SK-N-SH (cell line): ENCODE measurements at regions not wholly inside any gene's neighbourhood (a gene's known extent, or its start where the extent isn't known, plus 50 kb on each side); places are given as distances from the start of the nearest gene placed in this dataset.

ENCODE experiments used
- CTCF ChIA-PET: fragments of 300-600, 350-600 bp; formaldehyde crosslinking; extraction: SDS; loops from one replicate; lab custom pipeline; 2021; lab: Yijun Ruan, JAX
- POLR2A ChIA-PET: fragments of 350-600 bp; sonication (Branson Sonifier 250); formaldehyde crosslinking; extraction: SDS; loops from one replicate; lab custom pipeline; 2020; ENCODE audit warnings: antibody characterized with exemption, inconsistent platforms; lab: Yijun Ruan, JAX
- DNase-seq: peaks from one replicate; pipeline ENCODE4 v3.0.0; 2012
- H2AFZ ChIP-seq: fragments of 200-600 bp; sonication (generic); 2 replicates; pipeline ENCODE4 v1.8.1; 2016; ENCODE audit warnings: antibody characterized with exemption, mild to moderate bottlenecking, low read depth
- H3F3A ChIP-seq: fragments of 200-600 bp; sonication (generic); replicated peaks from 2 replicates; pipeline ENCODE3; 2016; ENCODE audit warnings: antibody characterized with exemption, mild to moderate bottlenecking; ENCODE audit not compliant: insufficient read depth
- H3K27ac ChIP-seq, 2 experiments: fragments of 200-500 bp in 1 of 2; fragments of 200-600 bp in 1 of 2; sonication (Bioruptor generic) in 1 of 2; sonication (generic), shearing (Covaris generic) in 1 of 2; 2 replicates each; pipeline versions ENCODE4 v1.5.1 to v1.6.1; 2014 to 2016; ENCODE audit warnings: low read depth in 2 of 2, inconsistent platforms in 1 of 2, low read length in 1 of 2, mild to moderate bottlenecking in 1 of 2, mixed read lengths in 1 of 2
- H3K27me3 ChIP-seq: fragments of 200-600 bp; sonication (generic), shearing (Covaris generic); 2 replicates; pipeline ENCODE4 v1.6.1; 2016; ENCODE audit warnings: mixed run types; ENCODE audit not compliant: insufficient read depth
- H3K36me3 ChIP-seq, 2 experiments: fragments of 200-500 bp in 1 of 2; fragments of 200-600 bp in 1 of 2; sonication (Bioruptor generic) in 1 of 2; sonication (generic) in 1 of 2; replicated peaks in 1 of 2; 2 replicates each; pipeline versions ENCODE3 to v1.5.1; 2014 to 2016; ENCODE audit warnings: low read length in 1 of 2, mild to moderate bottlenecking in 1 of 2; ENCODE audit not compliant: insufficient read depth in 2 of 2, control insufficient read depth in 1 of 2
- H3K4me1 ChIP-seq, 2 experiments: fragments of 200-500 bp in 1 of 2; fragments of 200-600 bp in 1 of 2; sonication (Bioruptor generic) in 1 of 2; sonication (generic), shearing (Covaris generic) in 1 of 2; 2 replicates each; pipeline versions ENCODE4 v1.5.1 to v1.6.1; 2014 to 2016; ENCODE audit warnings: low read depth in 1 of 2, low read length in 1 of 2, mixed run types in 1 of 2; ENCODE audit not compliant: insufficient read depth in 2 of 2, control insufficient read depth in 1 of 2
- H3K4me2 ChIP-seq: fragments of 200-600 bp; sonication (generic), shearing (Covaris generic); 2 replicates; pipeline ENCODE4 v1.6.1; 2017; ENCODE audit warnings: mixed run types
- H3K4me3 ChIP-seq, 2 experiments: fragments of 200-500 bp in 1 of 2; fragments of 200-600 bp in 1 of 2; sonication (Bioruptor generic) in 1 of 2; sonication (generic), shearing (Covaris generic) in 1 of 2; 2 replicates each; pipeline versions ENCODE4 v1.5.1 to v1.8.1; 2014 to 2016; ENCODE audit warnings: low read depth in 2 of 2, inconsistent platforms in 1 of 2, low read length in 1 of 2, mild to moderate bottlenecking in 1 of 2, mixed read lengths in 1 of 2, moderate library complexity in 1 of 2
- H3K79me2 ChIP-seq: fragments of 200-600 bp; sonication (generic); 2 replicates; pipeline ENCODE4 v1.8.1; 2017; ENCODE audit warnings: mild to moderate bottlenecking; ENCODE audit not compliant: insufficient read depth
- H3K9ac ChIP-seq: fragments of 200-600 bp; sonication (generic); 2 replicates; pipeline ENCODE4 v1.6.1; 2017; ENCODE audit warnings: mixed run types
- H3K9me2 ChIP-seq: fragments of 200-600 bp; sonication (generic); 2 replicates; pipeline ENCODE4 v1.6.1; 2017; ENCODE audit warnings: mixed run types
- H3K9me3 ChIP-seq: fragments of 200-600 bp; sonication (generic); 2 replicates; pipeline ENCODE4 v1.6.1; 2017; ENCODE audit warnings: mixed run types, mild to moderate bottlenecking, moderate library complexity
- H4K20me1 ChIP-seq: fragments of 200-600 bp; sonication (generic); 2 replicates; pipeline ENCODE4 v1.6.1; 2017; ENCODE audit warnings: mild to moderate bottlenecking, mixed run types; ENCODE audit not compliant: insufficient read depth
- GABPA ChIP-seq: IDR thresholded peaks from 2 replicates; pipeline ENCODE4 v1.4.0; 2012; ENCODE audit warnings: low read depth, mild to moderate bottlenecking
- IRF3 ChIP-seq: fragments of 150-350 bp; IDR thresholded peaks from 2 replicates; pipeline ENCODE4 v1.6.1; 2016; ENCODE audit warnings: mild to moderate bottlenecking, low read depth, low read length
- NFIC ChIP-seq: IDR thresholded peaks from 2 replicates; pipeline ENCODE4 v1.4.0; 2012; ENCODE audit warnings: borderline replicate concordance
- POLR2AphosphoS5 ChIP-seq: IDR thresholded peaks from 2 replicates; pipeline ENCODE4 v1.6.1; 2012; ENCODE audit warnings: low read depth, low read length
- REST ChIP-seq: IDR thresholded peaks from 2 replicates; pipeline ENCODE4 v1.6.1; 2012; ENCODE audit warnings: mild to moderate bottlenecking, low read depth, low read length, moderate library complexity
- RXRA ChIP-seq: IDR thresholded peaks from 2 replicates; pipeline ENCODE4 v1.4.0; 2012; ENCODE audit warnings: low read depth, mild to moderate bottlenecking, borderline replicate concordance
- SMC3 ChIP-seq: IDR thresholded peaks from 2 replicates; pipeline ENCODE4 v1.6.1; 2012; ENCODE audit warnings: low read depth, low read length, improper control_type of control experiment
- TCF12 ChIP-seq: IDR thresholded peaks from 2 replicates; pipeline ENCODE4 v1.4.0; 2012
- YY1 ChIP-seq: IDR thresholded peaks from 2 replicates; pipeline ENCODE4 v1.4.0; 2012; ENCODE audit warnings: low read depth, mild to moderate bottlenecking
- ZBTB33 ChIP-seq: IDR thresholded peaks from 2 replicates; pipeline ENCODE4 v1.4.0; 2012; ENCODE audit warnings: low read depth, borderline replicate concordance
- whole genome bisulfite sequencing: methylation state at CpG from one replicate; pipeline ENCODE4 v1.1.6; 2017; ENCODE audit warnings: low lambda C conversion rate; 5-methylcytosine and 5-hydroxymethylcytosine counted together

GRCh38 chr12:123092866-123093265 lies 58.0 kb downstream of the PITPNM2 start:
- Histone ChIP-seq H3K79me2 (peaks cover 5% of the 10 kb centered on the region; the same call in 1 of the 2 replicates), H2AFZ (no peak overlapping the region), H4K20me1 (peaks cover 9% of the 10 kb centered on the region), H3K4me3 (no peak overlapping the region), H3K9me2 (no peaks in the 10 kb centered on the region), H3K9me3 (no peaks in the 10 kb centered on the region), H3K9ac (no peak overlapping the region), H3F3A (peaks cover 30% of the 10 kb centered on the region), H3K27ac (no peak overlapping the region), H3K4me1 (peaks cover 9 to 14% of the 10 kb centered on the region in 2 experiments; a peak in 3 of 4 replicates), H3K36me3 (no peaks in the 10 kb centered on the region), H3K4me2 (no peak overlapping the region), H3K27me3 (no peaks in the 10 kb centered on the region)
- ChIA-PET CTCF (no interaction called here), POLR2A (no interaction called here)
- 91% methylated on average over 4 of the region's 4 CpGs for WGBS
- TF ChIP-seq YY1 (no peak), ZBTB33 (no peak), GABPA (no peak), SMC3 (no peak), RXRA (no peak), TCF12 (no peak), REST (no peak), IRF3 (no peak), NFIC (no peak), POLR2AphosphoS5 (no peak)
- DNase-seq: no peak
